Tongue (tissue), 1 donor: ENCODE measurements at regions not wholly inside any gene's neighbourhood (a gene's known extent, or its start where the extent isn't known, plus 50 kb on each side); places are given as distances from the start of the nearest gene placed in this dataset.

Experiments used
- DNase-seq: peaks from one replicate; pipeline ENCODE4 v3.0.0-alpha.2; 2015

GRCh38 chr5:54366707-54367106, 56.3 kb upstream of the ARL15 start:
- no peak for DNase-seq

DNA sequence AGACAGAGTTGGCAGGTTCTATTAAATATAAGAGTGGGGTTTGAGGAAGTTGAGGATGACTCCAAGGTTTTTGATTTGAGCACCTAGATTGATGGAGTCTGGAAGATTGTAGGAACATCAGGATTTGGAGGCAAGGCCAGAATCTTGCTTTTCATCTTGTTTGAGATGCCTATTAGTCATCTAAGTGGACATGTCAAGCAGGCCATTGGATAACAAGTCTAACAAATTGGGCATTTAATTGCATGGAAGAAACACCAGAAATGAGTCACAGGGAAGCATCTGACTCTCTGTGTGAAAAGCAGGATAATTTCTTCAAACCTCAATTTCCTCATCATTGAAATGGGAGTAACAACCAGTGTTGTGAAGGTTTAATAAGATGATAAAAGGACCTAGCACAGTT, 53.3 kb upstream of the ARL15 start:
- no peak for DNase-seq

- DNase-seq, result no peak
These were observed 52.7 kb upstream of the ARL15 start for GRCh38 chr5:54362992-54363625.

- DNase-seq, result no peak
These were observed 52.1 kb upstream of the ARL15 start for GRCh38 chr5:54362434-54362833.

GRCh38 chr5:54361691-54362411, 51.5 kb upstream of the ARL15 start:
- DNase-seq, result peak; percentile 45

DNA sequence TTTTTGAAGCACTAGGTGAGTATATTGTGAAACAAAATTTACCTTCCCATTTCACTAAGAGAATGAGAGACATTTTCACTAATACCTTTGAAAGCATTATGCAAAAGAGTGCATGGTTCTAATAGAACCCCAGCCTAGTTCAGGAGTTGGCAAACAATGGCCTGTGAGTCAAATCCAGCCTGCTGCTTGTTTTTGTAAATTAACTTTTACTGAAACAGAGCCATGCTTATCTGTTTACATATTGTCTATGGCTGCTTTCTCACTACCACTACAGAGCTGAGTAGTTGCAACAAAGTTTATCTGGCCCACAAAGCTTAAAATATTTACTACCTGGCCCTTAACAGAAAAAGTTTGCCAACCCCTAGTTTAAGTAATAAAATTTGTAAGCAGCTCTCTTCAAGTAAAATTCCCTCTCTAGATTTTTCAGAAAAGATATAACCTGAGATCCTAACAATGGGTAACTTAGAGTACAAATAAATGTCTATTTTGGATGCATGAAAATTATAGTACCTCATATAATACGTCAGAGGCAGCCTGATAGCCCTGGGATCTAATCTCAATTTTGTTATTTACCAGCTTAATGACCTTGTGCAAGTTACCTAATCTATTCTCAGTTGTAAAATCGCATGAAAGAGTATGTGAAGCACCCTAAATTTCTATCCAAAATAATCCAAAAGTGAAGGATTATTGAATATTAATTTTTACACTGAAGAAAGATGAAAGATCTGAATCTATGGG, 50.7 kb upstream of the ARL15 start:
- DNase-seq, result no peak
